ENCODE measurements at regions not wholly inside any gene's neighbourhood (a gene's known extent, or its start where the extent isn't known, plus 50 kb on each side); places are given as distances from the start of the nearest gene placed in this dataset.

DNA sequence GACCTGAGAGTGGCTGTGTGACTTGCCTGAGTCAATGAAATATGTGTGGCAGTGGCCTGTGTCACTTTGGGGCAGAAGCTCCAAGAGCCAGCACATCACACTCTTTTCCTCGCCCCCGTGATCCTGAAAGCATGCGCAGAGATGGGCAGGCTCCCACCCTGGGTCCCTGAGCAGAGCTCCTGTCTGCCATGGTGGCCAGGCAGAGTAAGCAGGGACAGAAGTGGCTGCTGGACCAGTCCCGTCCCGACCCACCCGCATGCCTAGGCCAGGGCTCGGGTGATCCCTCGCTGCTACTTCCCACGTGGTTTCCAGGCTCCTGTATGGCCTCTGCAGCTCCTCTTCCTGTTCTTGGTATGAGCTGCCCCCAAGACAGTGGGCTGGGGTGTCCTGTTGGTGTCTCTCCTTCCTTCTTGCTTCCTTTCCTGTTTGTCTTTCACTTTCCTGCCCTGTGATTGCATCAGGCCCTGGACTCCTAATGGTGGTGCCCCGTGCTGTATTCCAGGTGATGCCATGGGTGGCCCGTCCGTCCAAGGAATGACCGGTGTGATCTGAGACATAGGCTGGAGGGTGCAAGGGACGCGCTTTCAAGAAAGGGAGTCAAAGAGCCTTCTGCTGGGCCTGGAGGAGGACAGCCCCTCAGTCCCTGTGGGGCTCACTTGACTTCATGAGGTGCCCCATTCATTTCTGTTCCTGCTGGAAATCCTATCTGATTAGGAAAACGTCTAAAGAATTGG, 71.4 kb upstream of the SHH start:
- TF ChIP-seq POLR2A (IDR thresholded peaks at IDR 0.05; ENCODE audit: low read depth, low read length) (no peak), POU2F2 (IDR thresholded peaks at IDR 0.05; ENCODE audit: low read depth, low read length) (no peak)
